GM12892 (cell line): ENCODE measurements at regions not wholly inside any gene's neighbourhood (a gene's known extent, or its start where the extent isn't known, plus 50 kb on each side); places are given as distances from the start of the nearest gene placed in this dataset.

ENCODE experiments used
- POLR2A ChIP-seq: IDR thresholded peaks from 2 replicates; pipeline ENCODE4 v1.6.1; 2011; ENCODE audit warnings: low read depth, low read length, control low read depth
- POLR2AphosphoS5 ChIP-seq: IDR thresholded peaks from 2 replicates; pipeline ENCODE4 v1.6.1; 2011; ENCODE audit warnings: low read depth, low read length, control low read depth
- TAF1 ChIP-seq: IDR thresholded peaks from 2 replicates; pipeline ENCODE4 v1.6.1; 2011; ENCODE audit warnings: low read depth, mild to moderate bottlenecking, control low read depth, low read length, borderline replicate concordance

- TF ChIP-seq POLR2AphosphoS5 (no peak), POLR2A (no peak), TAF1 (no peak)
These were observed 450.7 kb downstream of the TYW1 start for GRCh38 chr7:67447297-67447696.
